Suprapubic skin (tissue), 4 donors: ENCODE measurements at regions not wholly inside any gene's neighbourhood (a gene's known extent, or its start where the extent isn't known, plus 50 kb on each side); places are given as distances from the start of the nearest gene placed in this dataset.

Experiments
- DNase-seq, 2 donors: peaks; one replicate each; pipeline ENCODE4 v3.0.0-alpha.2; 2019; ENCODE audit warnings: low spot score in 2 of 2
- H3K27ac ChIP-seq: fragments of 200-600 bp; sonication (generic); one replicate; pipeline ENCODE4 v1.5.1; 2019
- H3K27me3 ChIP-seq: fragments of 200-600 bp; sonication (generic); one replicate; pipeline ENCODE4 v1.5.1; 2019
- H3K36me3 ChIP-seq: fragments of 200-600 bp; sonication (generic); one replicate; pipeline ENCODE4 v1.5.1; 2019
- H3K4me1 ChIP-seq: fragments of 200-600 bp; sonication (generic); one replicate; pipeline ENCODE4 v1.5.1; 2019
- H3K4me3 ChIP-seq: fragments of 200-600 bp; sonication (generic); one replicate; pipeline ENCODE4 v1.5.1; 2019; ENCODE audit warnings: mild to moderate bottlenecking
- H3K9me3 ChIP-seq: fragments of 200-600 bp; sonication (generic); one replicate; pipeline ENCODE4 v1.5.1; 2019
- CTCF ChIP-seq, 2 donors: fragments of 200-600 bp in 1 of 2; fragments of 450-650 bp in 1 of 2; sonication (generic) in 1 of 2; IDR thresholded peaks; one replicate each; pipeline ENCODE4 v1.5.1; 2016 to 2019; ENCODE audit warnings: antibody characterized with exemption in 2 of 2, mild to moderate bottlenecking in 1 of 2, moderate library complexity in 1 of 2
- EP300 ChIP-seq: sonication (generic); formaldehyde crosslinking; IDR thresholded peaks from one replicate; pipeline ENCODE4 v1.6.1; 2017; ENCODE audit warnings: antibody characterized with exemption
- POLR2A ChIP-seq, 2 donors: fragments of 450-650 bp; IDR thresholded peaks; one replicate each; pipeline ENCODE4 v1.6.1; 2017; ENCODE audit warnings: antibody characterized with exemption in 2 of 2, mild to moderate bottlenecking in 2 of 2, moderate library complexity in 2 of 2
- POLR2AphosphoS5 ChIP-seq, 3 donors: sonication (generic); formaldehyde crosslinking; IDR thresholded peaks; one replicate each; pipeline ENCODE4 v1.6.1; 2017; ENCODE audit warnings: antibody characterized with exemption in 3 of 3
- WGBS: methylation state at CpG from one replicate; pipeline ENCODE4 v1.1.5; 2018; 5-methylcytosine and 5-hydroxymethylcytosine counted together

GRCh38 chr10:123427165-123427786 is 238.9 kb upstream of the GPR26 start:
- no peaks in the 10 kb centered on the region for H3K36me3 ChIP-seq
- H3K27ac ChIP-seq = no peak overlapping the region
- H3K27me3 ChIP-seq = peaks cover 71% of the 10 kb centered on the region
- no peak for DNase-seq
- TF ChIP-seq POLR2A (IDR thresholded peaks at IDR 0.05) = no peak
- no peak for TF ChIP-seq POLR2AphosphoS5 (IDR thresholded peaks at IDR 0.05)
- no peak for TF ChIP-seq CTCF (IDR thresholded peaks at IDR 0.05)
- TF ChIP-seq EP300 = no peak
- H3K4me3 ChIP-seq = no peak overlapping the region
- no peaks in the 10 kb centered on the region for H3K9me3 ChIP-seq
- WGBS = 47% methylated on average over 14 of the region's 14 CpGs
- H3K4me1 ChIP-seq = no peaks in the 10 kb centered on the region

- TF ChIP-seq POLR2AphosphoS5 (IDR thresholded peaks at IDR 0.05) (no peak), EP300 (no peak), CTCF (IDR thresholded peaks at IDR 0.05) (no peak), POLR2A (IDR thresholded peaks at IDR 0.05) (no peak)
- 31% methylated on average over 11 of the region's 11 CpGs for WGBS
- DNase-seq = no peak
- Histone ChIP-seq H3K27ac (no peak overlapping the region), H3K4me1 (no peaks in the 10 kb centered on the region), H3K9me3 (no peaks in the 10 kb centered on the region), H3K36me3 (no peaks in the 10 kb centered on the region), H3K4me3 (no peak overlapping the region), H3K27me3 (peaks cover 71% of the 10 kb centered on the region)
These were observed 237.8 kb upstream of the GPR26 start for GRCh38 chr10:123428391-123428790.

GRCh38 chr10:123429706-123430221 is 236.4 kb upstream of the GPR26 start:
- Histone ChIP-seq H3K27me3 (peaks cover 61% of the 10 kb centered on the region), H3K4me1 (no peaks in the 10 kb centered on the region), H3K36me3 (no peaks in the 10 kb centered on the region), H3K9me3 (no peaks in the 10 kb centered on the region), H3K27ac (no peak overlapping the region), H3K4me3 (no peak overlapping the region)
- no peak for DNase-seq
- TF ChIP-seq POLR2AphosphoS5 (IDR thresholded peaks at IDR 0.05) = no peak
- no peak for TF ChIP-seq EP300
- TF ChIP-seq POLR2A (IDR thresholded peaks at IDR 0.05) = no peak
- 40% methylated on average over 14 of the region's 14 CpGs for WGBS

- H3K27ac ChIP-seq = no peak overlapping the region
- peaks cover 38% of the 10 kb centered on the region for H3K27me3 ChIP-seq
- H3K4me3 ChIP-seq = no peak overlapping the region
- DNase-seq = no peak
- WGBS = 96% methylated on average over 6 of the region's 6 CpGs
- TF ChIP-seq POLR2AphosphoS5 (IDR thresholded peaks at IDR 0.05) (no peak), EP300 (no peak), POLR2A (IDR thresholded peaks at IDR 0.05) (no peak)
- no peaks in the 10 kb centered on the region for H3K4me1 ChIP-seq
- no peaks in the 10 kb centered on the region for H3K36me3 ChIP-seq
- no peaks in the 10 kb centered on the region for H3K9me3 ChIP-seq
These were observed 232.6 kb upstream of the GPR26 start for GRCh38 chr10:123433539-123433938.

GRCh38 chr10:123434435-123435039 is 231.6 kb upstream of the GPR26 start:
- no peak overlapping the region for H3K4me3 ChIP-seq
- H3K9me3 ChIP-seq = no peaks in the 10 kb centered on the region
- 91% methylated on average over 12 of the region's 15 CpGs for WGBS
- no peaks in the 10 kb centered on the region for H3K4me1 ChIP-seq
- no peak for TF ChIP-seq EP300
- TF ChIP-seq POLR2AphosphoS5 (IDR thresholded peaks at IDR 0.05) = no peak
- no peak for TF ChIP-seq CTCF (IDR thresholded peaks at IDR 0.05)
- TF ChIP-seq POLR2A (IDR thresholded peaks at IDR 0.05) = no peak
- no peak overlapping the region for H3K27ac ChIP-seq
- no peak for DNase-seq
- peaks cover 37% of the 10 kb centered on the region for H3K27me3 ChIP-seq
- no peaks in the 10 kb centered on the region for H3K36me3 ChIP-seq

- no peak for DNase-seq
- Histone ChIP-seq H3K27ac (no peak overlapping the region), H3K9me3 (no peaks in the 10 kb centered on the region), H3K4me3 (no peak overlapping the region), H3K4me1 (no peaks in the 10 kb centered on the region), H3K36me3 (no peaks in the 10 kb centered on the region), H3K27me3 (peaks cover 18% of the 10 kb centered on the region)
- no peak for TF ChIP-seq POLR2A (IDR thresholded peaks at IDR 0.05)
- no peak for TF ChIP-seq CTCF (IDR thresholded peaks at IDR 0.05)
- TF ChIP-seq EP300 = no peak
- no peak for TF ChIP-seq POLR2AphosphoS5 (IDR thresholded peaks at IDR 0.05)
- 91% methylated on average over 4 of the region's 4 CpGs for WGBS
These were observed 223.3 kb upstream of the GPR26 start for GRCh38 chr10:123442901-123443300.
